IPS-18a (cell line): ENCODE measurements at regions not wholly inside any gene's neighbourhood (a gene's known extent, or its start where the extent isn't known, plus 50 kb on each side); places are given as distances from the start of the nearest gene placed in this dataset.
"Not testable (repeated sequence)": the region's sequence is repeated elsewhere in the genome, so short reads cannot be mapped to it uniquely, and the experiment has no call there.

Experiments
- H3K27ac ChIP-seq: one replicate; pipeline ENCODE4 v1.5.1; 2013; ENCODE audit warnings: low read length
- H3K27me3 ChIP-seq: one replicate; pipeline ENCODE4 v1.6.1; 2013; ENCODE audit warnings: mild to moderate bottlenecking, low read length; ENCODE audit not compliant: control insufficient read depth, insufficient read depth
- H3K36me3 ChIP-seq: one replicate; pipeline ENCODE4 v1.6.1; 2013; ENCODE audit warnings: low read depth, low read length; ENCODE audit not compliant: control insufficient read depth
- H3K4me1 ChIP-seq: one replicate; pipeline ENCODE4 v1.6.1; 2013; ENCODE audit warnings: low read depth, low read length; ENCODE audit not compliant: control insufficient read depth
- H3K4me3 ChIP-seq: one replicate; pipeline ENCODE4 v1.5.1; 2013; ENCODE audit warnings: low read length
- H3K9ac ChIP-seq: one replicate; pipeline ENCODE4 v1.6.1; 2013; ENCODE audit warnings: mild to moderate bottlenecking, low read length, moderate library complexity
- H3K9me3 ChIP-seq: one replicate; pipeline ENCODE4 v1.6.1; 2013; ENCODE audit warnings: low read depth, low read length; ENCODE audit not compliant: control insufficient read depth

DNA sequence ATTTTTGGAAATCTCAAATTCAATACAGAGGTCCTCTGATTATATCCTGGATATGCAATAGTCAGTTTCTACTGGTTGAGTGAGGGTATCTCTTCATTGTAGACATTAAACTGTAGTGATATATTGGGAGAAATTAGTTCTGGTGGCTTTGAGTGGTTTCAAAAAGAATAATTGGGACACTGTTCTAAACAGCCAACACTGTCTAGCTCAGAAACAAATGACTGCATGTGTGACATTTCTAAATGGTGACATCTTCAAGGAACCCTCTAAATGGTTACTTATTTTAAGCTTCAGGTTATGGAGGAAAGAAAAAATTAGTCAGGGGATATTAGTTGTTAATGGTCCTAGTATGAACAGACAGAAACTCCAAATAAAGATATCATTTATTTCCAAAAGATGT, 186.2 kb downstream of the LARP7 start:
- Histone ChIP-seq H3K27ac (no peak overlapping the region), H3K27me3 (no peaks in the 10 kb centered on the region), H3K9ac (no peak overlapping the region), H3K9me3 (no peaks in the 10 kb centered on the region), H3K4me3 (no peak overlapping the region), H3K36me3 (no peaks in the 10 kb centered on the region), H3K4me1 (peaks cover 7% of the 10 kb centered on the region)

GRCh38 chr4:112823606-112824005, 186.7 kb downstream of the LARP7 start:
- Histone ChIP-seq H3K27ac (no peak overlapping the region), H3K4me1 (peaks cover 2% of the 10 kb centered on the region), H3K36me3 (no peaks in the 10 kb centered on the region), H3K9me3 (no peaks in the 10 kb centered on the region), H3K9ac (no peak overlapping the region), H3K4me3 (no peak overlapping the region), H3K27me3 (no peaks in the 10 kb centered on the region)

- Histone ChIP-seq H3K4me3 (no peak overlapping the region), H3K36me3 (no peaks in the 10 kb centered on the region), H3K4me1 (no peaks in the 10 kb centered on the region), H3K27me3 (no peaks in the 10 kb centered on the region), H3K27ac (no peak overlapping the region), H3K9ac (no peak overlapping the region), H3K9me3 (peaks cover 5% of the 10 kb centered on the region)
These were observed 193.9 kb downstream of the LARP7 start for GRCh38 chr4:112830753-112831386.

- H3K9ac ChIP-seq, result no peak overlapping the region
- H3K27ac ChIP-seq, result no peak overlapping the region
- no peaks in the 10 kb centered on the region for H3K36me3 ChIP-seq
- no peaks in the 10 kb centered on the region for H3K4me1 ChIP-seq
- no peaks in the 10 kb centered on the region for H3K27me3 ChIP-seq
- peaks cover 5% of the 10 kb centered on the region for H3K9me3 ChIP-seq
- H3K4me3 ChIP-seq, result no peak overlapping the region
These were observed 195.6 kb downstream of the LARP7 start for GRCh38 chr4:112832493-112832892.

DNA sequence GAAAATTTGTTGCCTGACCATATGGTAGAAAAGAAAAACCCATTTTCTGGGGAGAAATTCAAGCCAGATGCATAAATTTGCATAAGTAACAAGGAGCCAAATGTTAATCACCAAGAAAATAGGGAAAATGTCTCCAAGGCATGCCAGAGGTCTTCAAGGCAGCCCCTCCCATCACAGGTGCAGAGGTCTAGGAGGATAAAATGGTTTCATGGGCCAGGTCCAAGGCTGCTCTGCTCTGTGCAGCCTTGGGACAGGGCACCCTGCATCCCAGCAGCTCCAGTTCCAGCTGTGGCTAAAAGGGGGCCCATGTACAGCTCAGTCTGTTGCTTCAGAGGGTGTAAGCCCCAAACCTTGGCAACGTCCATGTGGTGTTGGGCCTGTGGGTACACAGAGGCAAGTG, 200.0 kb downstream of the LARP7 start:
- Histone ChIP-seq H3K36me3 (no peaks in the 10 kb centered on the region), H3K9me3 (no peaks in the 10 kb centered on the region), H3K27me3 (no peaks in the 10 kb centered on the region), H3K9ac (no peak overlapping the region), H3K27ac (no peak overlapping the region), H3K4me3 (no peak overlapping the region), H3K4me1 (no peaks in the 10 kb centered on the region)

DNA sequence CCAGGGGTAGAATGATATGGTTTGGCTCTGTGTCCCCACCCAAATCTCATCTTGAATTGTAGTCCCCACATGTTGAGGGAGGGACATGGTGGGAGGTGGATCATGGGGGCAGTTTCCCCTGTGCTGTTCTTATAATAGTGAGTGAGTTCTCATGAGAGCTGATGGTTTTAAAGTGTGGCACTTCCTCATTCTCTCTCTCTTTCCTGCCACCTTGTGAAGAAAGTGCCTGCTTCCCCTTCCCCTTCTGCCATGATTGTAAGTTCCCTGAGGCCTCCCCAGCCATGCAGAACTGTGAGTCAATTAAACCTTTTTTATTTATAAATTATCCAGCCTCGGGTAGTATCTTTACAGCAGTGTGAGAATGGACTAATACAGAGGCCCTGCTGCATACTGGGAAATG, 201.1 kb downstream of the LARP7 start:
- not testable (repeated sequence) for H3K4me3 ChIP-seq, H3K4me1 ChIP-seq, H3K27ac ChIP-seq, H3K27me3 ChIP-seq, H3K36me3 ChIP-seq, H3K9me3 ChIP-seq, H3K9ac ChIP-seq

DNA sequence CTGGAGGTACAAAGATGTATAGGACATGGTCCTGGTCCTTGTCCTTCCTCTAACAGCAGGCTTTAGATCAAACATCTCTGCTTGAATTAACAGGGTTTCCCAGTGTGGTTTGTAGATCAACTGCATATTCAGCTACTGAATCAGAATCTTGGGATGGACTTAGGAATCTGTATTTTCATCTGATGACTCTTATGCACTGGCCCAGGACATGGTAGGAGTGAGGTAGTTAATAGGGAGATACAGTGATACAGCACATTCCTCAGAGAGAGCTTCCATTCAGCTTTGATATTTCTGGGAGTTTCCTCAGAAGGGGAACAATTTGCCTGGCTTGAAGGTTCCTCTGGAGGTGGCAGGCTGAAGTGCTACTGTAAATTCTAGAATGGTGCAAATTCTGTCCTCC, 203.1 kb downstream of the LARP7 start:
- Histone ChIP-seq H3K4me3 (no peak overlapping the region), H3K9me3 (no peaks in the 10 kb centered on the region), H3K9ac (no peak overlapping the region), H3K4me1 (no peaks in the 10 kb centered on the region), H3K36me3 (no peaks in the 10 kb centered on the region), H3K27ac (no peak overlapping the region), H3K27me3 (no peaks in the 10 kb centered on the region)

GRCh38 chr4:112840619-112841018, 203.7 kb downstream of the LARP7 start:
- no peaks in the 10 kb centered on the region for H3K4me1 ChIP-seq
- no peaks in the 10 kb centered on the region for H3K36me3 ChIP-seq
- no peak overlapping the region for H3K4me3 ChIP-seq
- no peak overlapping the region for H3K27ac ChIP-seq
- no peak overlapping the region for H3K9ac ChIP-seq
- H3K27me3 ChIP-seq, result no peaks in the 10 kb centered on the region
- H3K9me3 ChIP-seq, result no peaks in the 10 kb centered on the region

DNA sequence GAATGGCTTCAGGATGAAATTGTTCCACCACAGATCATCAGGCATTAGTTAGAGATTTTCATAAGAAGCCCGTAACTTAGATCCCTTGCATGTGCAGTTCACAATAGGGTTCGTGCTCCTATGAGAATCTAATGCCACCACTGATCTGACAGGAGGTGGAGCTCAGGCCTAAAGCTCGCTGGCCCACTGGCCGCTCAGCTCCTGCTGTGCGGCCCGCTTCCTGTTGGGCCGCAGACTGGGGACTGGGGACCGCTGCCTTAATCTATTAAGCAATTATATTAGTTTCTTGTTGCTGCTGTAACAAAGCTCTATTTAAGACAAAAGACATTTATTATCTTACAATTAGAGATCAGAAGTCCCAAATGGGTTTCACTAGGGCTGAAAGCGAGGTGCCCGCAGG, 205.6 kb downstream of the LARP7 start:
- no peak overlapping the region for H3K4me3 ChIP-seq
- no peak overlapping the region for H3K9ac ChIP-seq
- H3K27me3 ChIP-seq, result no peaks in the 10 kb centered on the region
- no peaks in the 10 kb centered on the region for H3K9me3 ChIP-seq
- H3K27ac ChIP-seq, result no peak overlapping the region
- H3K4me1 ChIP-seq, result no peaks in the 10 kb centered on the region
- no peaks in the 10 kb centered on the region for H3K36me3 ChIP-seq

GRCh38 chr4:112845386-112845785, 204.1 kb upstream of the ANK2 start:
- H3K27me3 ChIP-seq, result no peaks in the 10 kb centered on the region
- H3K27ac ChIP-seq, result no peak overlapping the region
- no peaks in the 10 kb centered on the region for H3K9me3 ChIP-seq
- H3K36me3 ChIP-seq, result no peaks in the 10 kb centered on the region
- no peaks in the 10 kb centered on the region for H3K4me1 ChIP-seq
- no peak overlapping the region for H3K4me3 ChIP-seq
- H3K9ac ChIP-seq, result no peak overlapping the region

DNA sequence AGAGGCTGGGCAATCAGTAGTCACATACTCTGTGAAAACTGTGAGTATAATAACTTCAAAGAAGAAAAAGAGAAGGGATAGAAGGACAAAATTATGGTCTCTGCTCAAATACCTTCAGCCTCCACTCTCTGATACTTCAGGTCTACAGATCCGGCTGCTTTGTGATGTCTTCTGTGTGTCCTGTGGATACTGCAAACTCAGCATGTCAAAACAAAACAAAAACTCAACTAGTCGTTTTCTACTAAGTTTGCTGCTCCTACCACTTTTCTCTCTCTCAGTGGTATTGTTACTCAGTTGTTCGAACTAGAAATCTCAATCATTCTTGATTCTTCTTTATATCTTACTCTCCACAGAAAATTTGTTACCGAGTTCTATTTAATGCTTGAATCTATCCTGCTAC, 202.4 kb upstream of the ANK2 start:
- no peaks in the 10 kb centered on the region for H3K36me3 ChIP-seq
- H3K4me3 ChIP-seq, result no peak overlapping the region
- H3K4me1 ChIP-seq, result no peaks in the 10 kb centered on the region
- no peak overlapping the region for H3K27ac ChIP-seq
- H3K27me3 ChIP-seq, result no peaks in the 10 kb centered on the region
- H3K9ac ChIP-seq, result no peak overlapping the region
- H3K9me3 ChIP-seq, result no peaks in the 10 kb centered on the region

DNA sequence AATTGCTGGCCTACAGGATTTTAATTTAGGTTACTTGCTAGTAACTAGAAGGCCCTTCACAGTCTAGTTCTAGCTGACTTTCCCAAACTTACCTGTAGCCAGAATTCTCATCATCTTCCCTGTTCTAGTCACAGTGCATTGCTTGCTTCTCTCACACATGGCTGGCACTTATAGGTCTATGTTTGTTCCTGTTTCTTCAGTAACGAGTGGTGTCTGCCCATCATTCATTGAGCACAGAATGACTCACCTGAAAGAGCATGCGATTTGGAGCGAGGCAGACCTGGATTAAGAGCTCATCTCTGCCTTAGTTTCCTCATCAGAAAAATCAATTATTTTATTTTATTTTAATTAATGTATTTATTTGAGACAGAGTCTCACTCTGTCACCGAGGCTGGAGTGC, 201.7 kb upstream of the ANK2 start:
- Histone ChIP-seq H3K27ac (no peak overlapping the region), H3K4me1 (no peaks in the 10 kb centered on the region), H3K36me3 (no peaks in the 10 kb centered on the region), H3K27me3 (no peaks in the 10 kb centered on the region), H3K4me3 (no peak overlapping the region), H3K9ac (no peak overlapping the region), H3K9me3 (no peaks in the 10 kb centered on the region)
